ELR (cell line): ENCODE measurements at regions not wholly inside any gene's neighbourhood (a gene's known extent, or its start where the extent isn't known, plus 50 kb on each side); places are given as distances from the start of the nearest gene placed in this dataset.
A peak's percentile ranks its signal among the peaks of the same experiment; 100 is the strongest.

ENCODE experiments used
- DNase-seq: peaks from one replicate; pipeline ENCODE4 v3.0.0-alpha.2; 2015; ENCODE audit warnings: low read depth

- DNase-seq: no peak
Measured at GRCh38 chr10:30117812-30118501, 58.6 kb upstream of the JCAD start.

GRCh38 chr10:30116041-30116491 is 56.7 kb upstream of the JCAD start:
- no peak for DNase-seq

- DNase-seq: no peak
Measured at GRCh38 chr10:30115626-30115940, 56.2 kb upstream of the JCAD start.

- no peak for DNase-seq
Measured at GRCh38 chr10:30114881-30115625, 55.7 kb upstream of the JCAD start.

- no peak for DNase-seq
Measured at GRCh38 chr10:30114401-30114800, 55.0 kb upstream of the JCAD start.

GRCh38 chr10:30111340-30112022 is 52.1 kb upstream of the JCAD start:
- DNase-seq: peak; percentile 73
